Keratinocyte (primary cell): ENCODE measurements at regions not wholly inside any gene's neighbourhood (a gene's known extent, or its start where the extent isn't known, plus 50 kb on each side); places are given as distances from the start of the nearest gene placed in this dataset.

Source experiments
- CTCF ChIP-seq, 3 experiments: IDR thresholded peaks in 1 of 3; conservative IDR thresholded peaks in 1 of 3; optimal IDR thresholded peaks in 1 of 3; 2 replicates in 2 of 3; 3 replicates in 1 of 3; pipeline versions ENCODE3 to v1.5.1; 2011; ENCODE audit warnings: low read length in 3 of 3, mild to moderate bottlenecking in 3 of 3, moderate library complexity in 2 of 3, control low read depth in 1 of 3, inconsistent platforms in 1 of 3; ENCODE audit not compliant: insufficient read depth in 2 of 3; ENCODE audit errors: extremely low read depth in 1 of 3
- EZH2 ChIP-seq: IDR thresholded peaks from one replicate; pipeline ENCODE4 v1.6.1; 2012; ENCODE audit warnings: inconsistent platforms, mild to moderate bottlenecking, low read length, moderate library complexity

GRCh38 chr15:93658026-93658816 is 569.2 kb upstream of the RGMA start:
- no peak for TF ChIP-seq CTCF (optimal IDR thresholded peaks at IDR 0.05 in 1 of 3, IDR thresholded peaks at IDR 0.05 in 1 of 3, conservative IDR thresholded peaks at IDR 0.05 in 1 of 3; ENCODE audit: extremely low read depth in 1 of 3, insufficient read depth in 2 of 3, low read length in 3 of 3)
- TF ChIP-seq EZH2: no peak
